T-cell (primary cell): ENCODE measurements at regions not wholly inside any gene's neighbourhood (a gene's known extent, or its start where the extent isn't known, plus 50 kb on each side); places are given as distances from the start of the nearest gene placed in this dataset.

Experiments used
- ATAC-seq, 4 experiments: fragments of 200-7000 bp in 3 of 4; fragments of 150-1000 bp in 1 of 4; cut with Tn5 transposase; replicated peaks in 1 of 4; 1 replicate in 3 of 4; 2 replicates in 1 of 4; pipeline ENCODE4 v1.10.0; 2021; ENCODE audit warnings: moderate library complexity in 3 of 4, mild to moderate bottlenecking in 2 of 4, moderate number of reproducible peaks in 1 of 4
- CTCF ChIA-PET, 2 donors: fragments of 300-600 bp; sonication (Branson Sonifier 250); formaldehyde crosslinking; loops; one replicate each; lab custom pipeline; 2022; ENCODE audit warnings: antibody characterized with exemption in 2 of 2; lab: Charles Lee
- POLR2A ChIA-PET, 2 donors: fragments of 300-600 bp; sonication (Branson Sonifier 250); formaldehyde crosslinking; loops; one replicate each; lab custom pipeline; 2022; ENCODE audit warnings: antibody characterized with exemption in 2 of 2; lab: Charles Lee
- DNase-seq, 35 experiments: peaks; one replicate each; pipeline versions ENCODE4 v3.0.0 to v3.0.0-alpha.2; 2013 to 2023
- H3K27ac ChIP-seq: one replicate; pipeline ENCODE4 v1.5.1; 2013; ENCODE audit warnings: low read length
- H3K27me3 ChIP-seq, 2 experiments: replicated peaks in 1 of 2; 1 replicate in 1 of 2; 2 replicates in 1 of 2; pipeline versions ENCODE4 v1.6.1 to v1.7.0; 2013; ENCODE audit warnings: low read length in 1 of 2, mixed read lengths in 1 of 2; ENCODE audit not compliant: control insufficient read depth in 2 of 2, insufficient read depth in 2 of 2; ENCODE audit errors: extremely low read depth in 1 of 2
- H3K36me3 ChIP-seq, 2 donors: 1 replicate in 1 of 2; 2 replicates in 1 of 2; pipeline versions ENCODE4 v1.6.1 to v1.7.0; 2013; ENCODE audit warnings: low read length in 1 of 2; ENCODE audit not compliant: control insufficient read depth in 2 of 2, insufficient read depth in 1 of 2; ENCODE audit errors: extremely low read depth in 1 of 2
- H3K4me1 ChIP-seq, 2 experiments: 1 replicate in 1 of 2; 2 replicates in 1 of 2; pipeline versions ENCODE4 v1.6.1 to v1.7.0; 2013; ENCODE audit warnings: low read length in 2 of 2, mixed read lengths in 1 of 2; ENCODE audit not compliant: insufficient read depth in 2 of 2, control insufficient read depth in 1 of 2; ENCODE audit errors: extremely low read depth in 1 of 2
- H3K4me3 ChIP-seq, 2 donors: 1 replicate in 1 of 2; 2 replicates in 1 of 2; pipeline versions ENCODE4 v1.5.1 to v1.7.0; 2013; ENCODE audit warnings: mild to moderate bottlenecking in 2 of 2, low read length in 1 of 2, moderate library complexity in 1 of 2; ENCODE audit not compliant: control insufficient read depth in 1 of 2; ENCODE audit errors: extremely low read depth in 1 of 2
- H3K9me3 ChIP-seq: 2 replicates; pipeline ENCODE4 v1.7.0; 2013
- H3K27ac Mint-ChIP-seq, 2 donors: one replicate each; pipeline ENCODE4 v1.8.0; 2020 to 2021; ENCODE audit warnings: mild to moderate bottlenecking in 2 of 2, mixed read lengths in 2 of 2
- H3K27me3 Mint-ChIP-seq, 2 donors: one replicate each; pipeline ENCODE4 v1.8.0; 2021 to 2022; ENCODE audit warnings: mixed read lengths in 2 of 2
- H3K36me3 Mint-ChIP-seq: one replicate; pipeline ENCODE4 v1.8.0; 2021; ENCODE audit warnings: mixed read lengths
- H3K4me1 Mint-ChIP-seq, 3 donors: one replicate each; pipeline ENCODE4 v1.8.0; 2020 to 2022; ENCODE audit warnings: mixed read lengths in 3 of 3, mild to moderate bottlenecking in 1 of 3
- H3K4me3 Mint-ChIP-seq, 3 donors: one replicate each; pipeline ENCODE4 v1.8.0; 2020 to 2022; ENCODE audit warnings: mild to moderate bottlenecking in 3 of 3, mixed read lengths in 3 of 3, moderate library complexity in 3 of 3
- H3K9me3 Mint-ChIP-seq, 3 donors: one replicate each; pipeline ENCODE4 v1.8.0; 2020 to 2022; ENCODE audit warnings: mixed read lengths in 3 of 3
- WGBS: methylation state at CpG from one replicate; pipeline ENCODE4 v1.1.5; 2013; ENCODE audit warnings: missing lambda C conversion rate; ENCODE audit not compliant: insufficient coverage; 5-methylcytosine and 5-hydroxymethylcytosine counted together

DNA sequence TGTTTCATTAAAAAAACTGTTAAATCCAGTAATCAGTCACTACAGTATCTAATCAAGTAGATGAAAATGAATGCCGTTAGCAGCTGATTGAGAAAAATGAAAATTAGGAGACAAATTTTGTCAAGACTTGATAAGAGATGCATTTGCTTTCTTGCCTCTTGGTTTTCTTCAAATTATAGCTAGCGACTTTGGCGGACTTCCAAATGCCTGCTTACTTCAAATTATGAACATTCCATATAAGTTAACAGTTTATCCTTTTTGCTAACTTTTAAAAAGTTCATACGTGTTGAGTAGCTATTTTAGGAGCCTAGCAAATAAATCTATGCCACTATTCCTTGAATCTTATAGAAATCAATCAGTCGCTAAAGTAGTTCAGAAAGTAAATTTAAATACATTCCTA lies 58.8 kb downstream of the PPP4R3C start:
- no peaks in the 10 kb centered on the region for H3K36me3 ChIP-seq

DNA sequence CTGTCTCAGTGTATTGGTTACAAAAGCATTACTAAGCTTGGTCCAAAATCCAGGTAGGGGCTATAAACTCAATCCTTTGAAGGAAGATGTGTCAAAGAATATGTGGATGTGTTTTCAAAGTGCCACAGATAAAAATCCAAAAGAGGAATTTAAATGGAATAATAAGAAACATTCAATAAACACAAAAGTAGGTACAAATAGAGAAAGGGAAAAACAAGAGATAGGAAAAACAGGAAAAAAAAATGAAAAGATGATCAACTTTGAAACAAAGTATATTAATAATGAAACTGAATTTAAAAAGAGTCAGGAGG lies 64.0 kb downstream of the PPP4R3C start:
- Mint-ChIP-seq H3K4me1 (no peaks in the 10 kb centered on the region), H3K27ac (no peak overlapping the region), H3K4me3 (no peak overlapping the region), H3K27me3 (no peaks in the 10 kb centered on the region), H3K9me3 (no peaks in the 10 kb centered on the region), H3K36me3 (no peaks in the 10 kb centered on the region)
- no peak overlapping the region for H3K27ac ChIP-seq
- DNase-seq, result no peak
- CTCF ChIA-PET, result no interaction called here
- POLR2A ChIA-PET, result no interaction called here
- no peaks in the 10 kb centered on the region for H3K36me3 ChIP-seq
- H3K4me3 ChIP-seq, result no peak overlapping the region
- ATAC-seq, result no peak
- no peaks in the 10 kb centered on the region for H3K4me1 ChIP-seq
- no peaks in the 10 kb centered on the region for H3K27me3 ChIP-seq
- no peaks in the 10 kb centered on the region for H3K9me3 ChIP-seq

More for the DNA sequence above, 58.8 kb downstream of the PPP4R3C start:
- Mint-ChIP-seq H3K4me3 (no peak overlapping the region), H3K9me3 (peaks cover 0 to 2% (median 0%) of the 10 kb centered on the region in 3 donors), H3K36me3 (no peaks in the 10 kb centered on the region), H3K4me1 (no peaks in the 10 kb centered on the region), H3K27me3 (no peaks in the 10 kb centered on the region), H3K27ac (no peak overlapping the region)
- no peak overlapping the region for H3K27ac ChIP-seq
- no peaks in the 10 kb centered on the region for H3K9me3 ChIP-seq
- H3K27me3 ChIP-seq, result no peaks in the 10 kb centered on the region
- DNase-seq (no peak), ATAC-seq (no peak)
- no CpG with 5 or more reads among the region's 5 CpGs for WGBS
- ChIA-PET CTCF (interaction anchor here in 1 of 2 donors (0.6 kb wide), 1 partner anchor 733 kb away, joined by 4 read pairs; no protein-coding TSS in a partner anchor), POLR2A (no interaction called here)
- H3K4me3 ChIP-seq, result no peak overlapping the region
- H3K4me1 ChIP-seq, result no peaks in the 10 kb centered on the region

DNA sequence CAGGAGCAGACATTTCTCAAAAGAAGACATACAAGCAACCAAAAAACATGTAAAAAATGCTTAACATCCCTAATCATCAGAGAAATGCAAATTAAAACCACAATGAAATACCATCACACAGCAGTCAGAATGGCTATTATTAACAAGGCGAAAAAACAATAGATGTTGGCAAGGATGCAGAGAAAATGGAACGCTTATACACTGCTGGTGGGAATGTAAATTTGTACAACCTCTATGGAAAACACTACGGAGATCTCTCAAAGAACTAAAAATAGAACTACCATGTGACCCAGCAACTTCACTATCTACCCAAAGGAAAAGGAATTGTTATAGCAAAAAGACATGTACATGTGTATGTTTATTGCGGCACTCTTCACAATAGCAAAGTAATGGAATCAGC lies 71.5 kb downstream of the PPP4R3C start:
- no CpG with 5 or more reads among the region's 4 CpGs for WGBS

DNA sequence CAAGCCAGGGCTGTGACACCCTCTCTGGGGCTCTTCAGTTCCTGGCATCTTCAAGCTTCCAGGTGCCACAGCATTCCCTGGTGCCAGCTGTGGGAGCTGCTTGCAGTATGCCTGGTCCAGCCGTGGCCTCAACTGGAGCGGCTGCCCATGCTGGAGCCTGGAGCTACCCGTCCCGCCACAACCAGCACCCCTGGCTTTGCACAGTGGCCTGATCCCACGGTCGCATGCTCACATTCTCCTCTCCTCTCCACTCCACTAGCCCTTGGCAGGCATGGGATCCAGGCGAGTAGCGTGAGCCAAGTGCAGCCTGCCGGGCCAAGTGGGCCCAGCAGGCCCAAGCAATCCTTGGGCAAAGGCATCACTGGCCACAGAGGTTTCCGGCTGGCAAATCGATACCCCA lies 81.7 kb downstream of the PPP4R3C start:
- Mint-ChIP-seq H3K27ac (no peak overlapping the region), H3K4me3 (no peak overlapping the region), H3K4me1 (no peaks in the 10 kb centered on the region), H3K27me3 (no peaks in the 10 kb centered on the region), H3K36me3 (no peaks in the 10 kb centered on the region), H3K9me3 (no peaks in the 10 kb centered on the region)
- POLR2A ChIA-PET, result no interaction called here
- Histone ChIP-seq H3K27me3 (no peaks in the 10 kb centered on the region), H3K4me3 (no peak overlapping the region), H3K9me3 (no peaks in the 10 kb centered on the region), H3K27ac (no peak overlapping the region), H3K36me3 (no peaks in the 10 kb centered on the region), H3K4me1 (no peaks in the 10 kb centered on the region)
- DNase-seq, result no peak
- no peak for ATAC-seq
- 97% methylated on average over 6 of the region's 11 CpGs for WGBS
- CTCF ChIA-PET, result no interaction called here

More for the DNA sequence above, 71.5 kb downstream of the PPP4R3C start:
- Mint-ChIP-seq H3K27me3 (no peaks in the 10 kb centered on the region), H3K9me3 (peaks cover 0 to 6% (median 0%) of the 10 kb centered on the region in 3 donors), H3K4me1 (no peaks in the 10 kb centered on the region), H3K4me3 (no peak overlapping the region), H3K36me3 (no peaks in the 10 kb centered on the region), H3K27ac (no peak overlapping the region)
- Histone ChIP-seq H3K36me3 (no peaks in the 10 kb centered on the region), H3K4me1 (no peaks in the 10 kb centered on the region), H3K9me3 (no peaks in the 10 kb centered on the region), H3K27me3 (no peaks in the 10 kb centered on the region), H3K27ac (no peak overlapping the region), H3K4me3 (no peak overlapping the region)
- POLR2A ChIA-PET, result no interaction called here
- ATAC-seq, result no peak
- DNase-seq, result no peak
- CTCF ChIA-PET, result no interaction called here

DNA sequence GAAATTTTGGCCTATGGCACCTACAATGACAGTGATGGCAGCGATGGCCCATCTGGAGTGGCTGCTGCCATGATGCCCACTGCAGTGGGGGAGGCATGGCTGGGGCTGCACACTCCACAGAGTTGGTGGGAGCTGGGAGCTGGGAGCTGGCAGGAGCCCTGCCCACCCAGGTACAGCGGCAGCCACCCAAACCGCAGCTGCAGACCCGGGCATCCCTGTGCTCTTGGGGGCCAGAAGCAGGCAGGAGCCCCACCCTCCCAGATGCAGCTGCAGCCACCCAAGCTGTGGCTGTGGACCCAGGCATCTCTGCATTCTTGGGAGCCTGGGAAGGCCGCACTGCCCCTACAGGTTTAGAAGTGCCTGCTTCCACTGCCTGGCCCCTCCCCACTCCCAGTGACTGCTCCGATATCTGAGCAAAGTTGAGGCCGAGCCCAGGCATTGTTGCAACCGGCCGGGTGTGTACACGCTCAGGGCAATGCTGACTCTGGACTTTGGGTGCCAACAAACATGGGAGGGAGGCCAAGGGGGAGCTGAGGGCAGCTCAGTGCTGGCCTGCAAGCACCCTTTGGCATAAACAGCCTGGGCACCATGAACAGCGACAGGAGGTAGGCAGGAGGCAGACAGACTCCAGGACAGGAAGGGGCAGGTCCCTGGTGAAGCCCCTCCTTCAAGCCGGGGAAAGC lies 82.8 kb downstream of the PPP4R3C start:
- no peaks in the 10 kb centered on the region for H3K4me1 ChIP-seq
- no peaks in the 10 kb centered on the region for H3K27me3 ChIP-seq
- Mint-ChIP-seq H3K4me1 (no peaks in the 10 kb centered on the region), H3K4me3 (no peak overlapping the region), H3K36me3 (no peaks in the 10 kb centered on the region), H3K27me3 (no peaks in the 10 kb centered on the region), H3K9me3 (no peaks in the 10 kb centered on the region), H3K27ac (no peak overlapping the region)
- no peaks in the 10 kb centered on the region for H3K36me3 ChIP-seq
- no peak overlapping the region for H3K27ac ChIP-seq
- ChIA-PET POLR2A (no interaction called here), CTCF (no interaction called here)
- no peaks in the 10 kb centered on the region for H3K9me3 ChIP-seq
- ATAC-seq, result no peak
- DNase-seq, result no peak
- 100% methylated on average over 3 of the region's 12 CpGs for WGBS
- H3K4me3 ChIP-seq, result no peak overlapping the region

DNA sequence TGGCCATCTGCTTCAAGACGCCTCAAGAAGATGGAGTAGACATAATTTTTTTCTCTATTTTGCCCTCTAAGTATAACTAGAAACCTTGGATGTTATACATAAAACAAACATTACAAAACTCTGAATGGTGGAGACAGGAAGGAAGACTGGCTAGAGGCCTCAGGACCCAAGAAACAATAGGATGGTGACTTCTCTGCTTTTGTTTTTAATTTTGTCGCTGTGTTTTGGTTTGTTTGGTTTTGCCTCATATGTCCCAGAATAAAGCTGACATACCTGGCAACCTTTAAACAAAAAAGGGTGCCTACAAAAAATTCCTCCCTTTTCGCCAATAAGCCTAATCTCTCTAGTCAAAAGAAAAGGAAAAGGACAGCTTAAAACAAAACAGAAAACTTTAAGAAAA lies 109.1 kb downstream of the PPP4R3C start:
- Histone ChIP-seq H3K9me3 (no peaks in the 10 kb centered on the region), H3K36me3 (no peaks in the 10 kb centered on the region), H3K4me3 (no peak overlapping the region), H3K27ac (no peak overlapping the region), H3K27me3 (no peaks in the 10 kb centered on the region), H3K4me1 (no peaks in the 10 kb centered on the region)
- DNase-seq (no peak), ATAC-seq (no peak)
- POLR2A ChIA-PET, result no interaction called here
- peaks cover 0 to 3% (median 0%) of the 10 kb centered on the region in 3 donors for H3K9me3 Mint-ChIP-seq
- no peaks in the 10 kb centered on the region for H3K36me3 Mint-ChIP-seq
- H3K4me1 Mint-ChIP-seq, result no peaks in the 10 kb centered on the region
- peaks cover 0 to 3% of the 10 kb centered on the region in 2 donors for H3K27me3 Mint-ChIP-seq
- no peak overlapping the region for H3K27ac Mint-ChIP-seq
- no peak overlapping the region for H3K4me3 Mint-ChIP-seq
- no CpG with 5 or more reads among the region's 3 CpGs for WGBS
- CTCF ChIA-PET, result no interaction called here

DNA sequence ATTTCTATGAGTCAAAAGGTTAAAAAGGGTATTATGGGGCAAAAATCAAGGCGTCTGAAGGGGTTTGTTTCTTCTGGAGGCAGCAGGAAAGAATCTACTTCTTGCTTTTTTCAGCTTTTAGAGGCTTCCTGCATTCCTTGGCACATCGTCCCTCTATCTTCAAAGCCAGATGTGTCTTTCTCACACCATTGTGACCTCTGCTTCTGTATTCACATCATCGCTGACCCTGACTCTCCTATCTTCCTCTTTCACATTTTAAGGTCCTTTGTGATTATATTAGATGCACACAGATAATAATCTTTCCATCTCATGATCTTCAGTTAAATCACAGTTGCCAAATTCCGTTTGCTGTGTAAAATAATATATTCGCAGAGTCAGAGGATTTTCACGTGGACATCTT lies 112.7 kb downstream of the PPP4R3C start:
- H3K4me3 Mint-ChIP-seq, result no peak overlapping the region
- WGBS, result no CpG with 5 or more reads among the region's 6 CpGs
- no peak overlapping the region for H3K27ac Mint-ChIP-seq
- no peaks in the 10 kb centered on the region for H3K27me3 ChIP-seq
- ATAC-seq, result no peak
- no peak overlapping the region for H3K4me3 ChIP-seq
- peaks cover 0 to 3% (median 0%) of the 10 kb centered on the region in 3 donors for H3K9me3 Mint-ChIP-seq
- H3K36me3 ChIP-seq, result no peaks in the 10 kb centered on the region
- H3K36me3 Mint-ChIP-seq, result no peaks in the 10 kb centered on the region
- peaks cover 0 to 3% of the 10 kb centered on the region in 2 donors for H3K27me3 Mint-ChIP-seq
- H3K27ac ChIP-seq, result no peak overlapping the region
- no peak for DNase-seq
- H3K9me3 ChIP-seq, result no peaks in the 10 kb centered on the region
- ChIA-PET POLR2A (no interaction called here), CTCF (no interaction called here)
- H3K4me1 ChIP-seq, result no peaks in the 10 kb centered on the region
- no peaks in the 10 kb centered on the region for H3K4me1 Mint-ChIP-seq
